ENCODE measurements at regions not wholly inside any gene's neighbourhood (a gene's known extent, or its start where the extent isn't known, plus 50 kb on each side); places are given as distances from the start of the nearest gene placed in this dataset.

- TF ChIP-seq POLR2A (IDR thresholded peaks at IDR 0.05; ENCODE audit: extremely low read depth, insufficient read length): no peak
- TF ChIP-seq CTCF (IDR thresholded peaks at IDR 0.05; ENCODE audit: low read depth, low read length): no peak
Measured at GRCh38 chr3:177257006-177257405, 59.7 kb upstream of the TBL1XR1 start.
